Right atrium auricular region (tissue), 2 donors: ENCODE measurements at regions not wholly inside any gene's neighbourhood (a gene's known extent, or its start where the extent isn't known, plus 50 kb on each side); places are given as distances from the start of the nearest gene placed in this dataset.

ENCODE experiments used
- DNase-seq: peaks from one replicate; pipeline ENCODE4 v3.0.0-alpha.2; 2019; ENCODE audit warnings: low spot score
- H3K27ac ChIP-seq, 2 donors: fragments of 200-600 bp; sonication (generic); 1 replicate in 1 of 2; 2 replicates in 1 of 2; pipeline ENCODE4 v1.5.1; 2016 to 2019
- H3K27me3 ChIP-seq, 2 donors: fragments of 200-600 bp; sonication (generic); one replicate each; pipeline versions ENCODE4 v1.5.1 to v1.6.0; 2017 to 2019
- H3K36me3 ChIP-seq: fragments of 200-600 bp; sonication (generic); one replicate; pipeline ENCODE4 v1.5.1; 2016
- H3K4me1 ChIP-seq, 2 donors: fragments of 200-600 bp; sonication (generic); one replicate each; pipeline versions ENCODE4 v1.5.1 to v1.6.0; 2017 to 2019
- H3K4me3 ChIP-seq, 2 donors: fragments of 200-600 bp; sonication (generic); 1 replicate in 1 of 2; 2 replicates in 1 of 2; pipeline ENCODE4 v1.5.1; 2017 to 2019; ENCODE audit warnings: mild to moderate bottlenecking in 1 of 2, moderate library complexity in 1 of 2
- H3K9me3 ChIP-seq, 2 donors: fragments of 200-600 bp; sonication (generic); one replicate each; pipeline ENCODE4 v1.5.1; 2019
- CTCF ChIP-seq, 2 donors: fragments of 200-600 bp; sonication (generic); IDR thresholded peaks; one replicate each; pipeline ENCODE4 v1.5.1; 2019; ENCODE audit warnings: antibody characterized with exemption in 2 of 2

GRCh38 chr12:46908236-46908935 lies 82.6 kb upstream of the SLC38A4 start:
- no peaks in the 10 kb centered on the region for H3K27me3 ChIP-seq
- H3K36me3 ChIP-seq = no peaks in the 10 kb centered on the region
- no peaks in the 10 kb centered on the region for H3K4me1 ChIP-seq
- DNase-seq = no peak
- no peak overlapping the region for H3K4me3 ChIP-seq
- no peak for TF ChIP-seq CTCF (IDR thresholded peaks at IDR 0.05)
- no peak overlapping the region for H3K27ac ChIP-seq
- H3K9me3 ChIP-seq = peaks cover 0 to 27% of the 10 kb centered on the region in 2 donors

- H3K27ac ChIP-seq = no peak overlapping the region
- H3K36me3 ChIP-seq = no peaks in the 10 kb centered on the region
- peaks cover 0 to 32% of the 10 kb centered on the region in 2 donors for H3K9me3 ChIP-seq
- no peak for TF ChIP-seq CTCF (IDR thresholded peaks at IDR 0.05)
- no peaks in the 10 kb centered on the region for H3K4me1 ChIP-seq
- no peak for DNase-seq
- no peak overlapping the region for H3K4me3 ChIP-seq
- H3K27me3 ChIP-seq = no peaks in the 10 kb centered on the region
Measured at GRCh38 chr12:46908936-46909635, 83.3 kb upstream of the SLC38A4 start.

- DNase-seq = no peak
- Histone ChIP-seq H3K4me3 (no peak overlapping the region), H3K27ac (no peak overlapping the region), H3K27me3 (no peaks in the 10 kb centered on the region), H3K9me3 (peaks cover 0 to 32% of the 10 kb centered on the region in 2 donors), H3K36me3 (no peaks in the 10 kb centered on the region), H3K4me1 (no peaks in the 10 kb centered on the region)
- no peak for TF ChIP-seq CTCF (IDR thresholded peaks at IDR 0.05)
Measured at GRCh38 chr12:46910830-46911229, 85.0 kb upstream of the SLC38A4 start.

- Histone ChIP-seq H3K27me3 (no peaks in the 10 kb centered on the region), H3K9me3 (peaks cover 0 to 28% of the 10 kb centered on the region in 2 donors), H3K36me3 (no peaks in the 10 kb centered on the region), H3K4me3 (no peak overlapping the region), H3K27ac (peak overlapping the region in 1 of 2 donors; percentile 79), H3K4me1 (no peaks in the 10 kb centered on the region)
- no peak for TF ChIP-seq CTCF (IDR thresholded peaks at IDR 0.05)
- DNase-seq = no peak
Measured at GRCh38 chr12:46914336-46914735, 88.5 kb upstream of the SLC38A4 start.

GRCh38 chr12:46915082-46915481 lies 89.3 kb upstream of the SLC38A4 start:
- no peaks in the 10 kb centered on the region for H3K27me3 ChIP-seq
- no peak for DNase-seq
- H3K4me1 ChIP-seq = no peaks in the 10 kb centered on the region
- no peaks in the 10 kb centered on the region for H3K36me3 ChIP-seq
- no peak for TF ChIP-seq CTCF (IDR thresholded peaks at IDR 0.05)
- no peak overlapping the region for H3K4me3 ChIP-seq
- peak overlapping the region in 1 of 2 donors; percentile 79 for H3K27ac ChIP-seq
- peaks cover 0 to 22% of the 10 kb centered on the region in 2 donors for H3K9me3 ChIP-seq
